ENCODE measurements at regions not wholly inside any gene's neighbourhood (a gene's known extent, or its start where the extent isn't known, plus 50 kb on each side); places are given as distances from the start of the nearest gene placed in this dataset.

- TF ChIP-seq, protein P1, sequence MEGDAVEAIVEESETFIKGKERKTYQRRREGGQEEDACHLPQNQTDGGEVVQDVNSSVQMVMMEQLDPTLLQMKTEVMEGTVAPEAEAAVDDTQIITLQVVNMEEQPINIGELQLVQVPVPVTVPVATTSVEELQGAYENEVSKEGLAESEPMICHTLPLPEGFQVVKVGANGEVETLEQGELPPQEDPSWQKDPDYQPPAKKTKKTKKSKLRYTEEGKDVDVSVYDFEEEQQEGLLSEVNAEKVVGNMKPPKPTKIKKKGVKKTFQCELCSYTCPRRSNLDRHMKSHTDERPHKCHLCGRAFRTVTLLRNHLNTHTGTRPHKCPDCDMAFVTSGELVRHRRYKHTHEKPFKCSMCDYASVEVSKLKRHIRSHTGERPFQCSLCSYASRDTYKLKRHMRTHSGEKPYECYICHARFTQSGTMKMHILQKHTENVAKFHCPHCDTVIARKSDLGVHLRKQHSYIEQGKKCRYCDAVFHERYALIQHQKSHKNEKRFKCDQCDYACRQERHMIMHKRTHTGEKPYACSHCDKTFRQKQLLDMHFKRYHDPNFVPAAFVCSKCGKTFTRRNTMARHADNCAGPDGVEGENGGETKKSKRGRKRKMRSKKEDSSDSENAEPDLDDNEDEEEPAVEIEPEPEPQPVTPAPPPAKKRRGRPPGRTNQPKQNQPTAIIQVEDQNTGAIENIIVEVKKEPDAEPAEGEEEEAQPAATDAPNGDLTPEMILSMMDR (IDR thresholded peaks at IDR 0.05; ENCODE audit: insufficient read depth, low read depth, low read length) = no peak
- no peak for TF ChIP-seq EZH2 (IDR thresholded peaks at IDR 0.05; ENCODE audit: insufficient read depth, low read length)
Observed at GRCh38 chr7:136303162-136303561, 326.0 kb upstream of the MTPN start.
